ENCODE measurements at regions not wholly inside any gene's neighbourhood (a gene's known extent, or its start where the extent isn't known, plus 50 kb on each side); places are given as distances from the start of the nearest gene placed in this dataset.

- no peak overlapping the region for H3K4me2 ChIP-seq (ENCODE audit: low read length)
- RAD21 ChIA-PET (ENCODE audit: low non-redundant PET in 1 of 2, low total read pairs in 2 of 2, uncharacterized antibody in 2 of 2, unreplicated experiment in 2 of 2): no interaction called here
- no peak overlapping the region for H2AFZ ChIP-seq (ENCODE audit: low read depth, low read length, poor library complexity, severe bottlenecking)
- H3K79me2 ChIP-seq (ENCODE audit: insufficient read depth, low read length): no peaks in the 10 kb centered on the region
- ATAC-seq: no peak
- no peak overlapping the region for H3K4me3 ChIP-seq (replicated peaks in 1 of 2; ENCODE audit: low read depth in 1 of 2, low read length in 2 of 2)
- intact Hi-C loops (cut with micrococcal nuclease): no loop called here
- CTCF ChIA-PET: no interaction called here
- H3K27me3 ChIP-seq (ENCODE audit: insufficient read depth, low read length): no peaks in the 10 kb centered on the region
- no peak overlapping the region for H3K9ac ChIP-seq (ENCODE audit: low read length)
- BruUV-seq (replicated peaks): no TSS peak
- no peaks in the 10 kb centered on the region for H4K20me1 ChIP-seq (ENCODE audit: insufficient read depth)
- no peaks in the 10 kb centered on the region for H3K4me1 ChIP-seq (ENCODE audit: control insufficient read depth in 1 of 2, insufficient read depth in 2 of 2, low read length in 2 of 2)
- POLR2A ChIA-PET: no interaction called here
- no peaks in the 10 kb centered on the region for H3K9me2 ChIP-seq (ENCODE audit: insufficient read depth)
- no peak for DNase-seq (ENCODE audit: low read depth, low spot score)
- no peaks in the 10 kb centered on the region for H3K9me3 ChIP-seq (ENCODE audit: control insufficient read depth in 1 of 2, insufficient read depth in 1 of 2, low read depth in 1 of 2, low read length in 2 of 2)
- TF ChIP-seq ZBTB33 (IDR thresholded peaks at IDR 0.05; ENCODE audit: extremely low read depth, insufficient replicate concordance, low read length) (no peak), POLR2A (IDR thresholded peaks at IDR 0.05; ENCODE audit: borderline replicate concordance, extremely low read depth, insufficient read depth, insufficient read length) (no peak), RAD21 (IDR thresholded peaks at IDR 0.05; ENCODE audit: low read depth) (no peak), ZFX (IDR thresholded peaks at IDR 0.05) (no peak), SIN3A (IDR thresholded peaks at IDR 0.05; ENCODE audit: low read depth) (no peak), TCF7L2 (IDR thresholded peaks at IDR 0.05; ENCODE audit: borderline replicate concordance, extremely low read depth, insufficient read depth, insufficient read length) (no peak), CBX3 (IDR thresholded peaks at IDR 0.05; ENCODE audit: low read depth) (no peak), MAX (IDR thresholded peaks at IDR 0.05) (no peak), EZH2 (IDR thresholded peaks at IDR 0.05) (no peak), EGR1 (IDR thresholded peaks at IDR 0.05; ENCODE audit: low read depth) (no peak), CTCF (IDR thresholded peaks at IDR 0.05 in 2 of 3, conservative IDR thresholded peaks at IDR 0.05 in 1 of 3; ENCODE audit: borderline replicate concordance in 1 of 3, insufficient read depth in 1 of 3, low read depth in 2 of 3, low read length in 2 of 3) (no peak), ELF1 (IDR thresholded peaks at IDR 0.05; ENCODE audit: borderline replicate concordance, low read depth) (no peak), SP1 (IDR thresholded peaks at IDR 0.05; ENCODE audit: low read depth) (no peak), REST (IDR thresholded peaks at IDR 0.05; ENCODE audit: low read depth) (no peak), JUND (IDR thresholded peaks at IDR 0.05) (no peak), YY1 (IDR thresholded peaks at IDR 0.05; ENCODE audit: extremely low read depth, insufficient replicate concordance, low read depth, low read length) (no peak), ZNF274 (IDR thresholded peaks at IDR 0.05; ENCODE audit: low read depth, low read length) (no peak), ATF3 (IDR thresholded peaks at IDR 0.05) (no peak), POLR2AphosphoS5 (IDR thresholded peaks at IDR 0.05; ENCODE audit: low read depth, low read length) (no peak), CEBPB (IDR thresholded peaks at IDR 0.05; ENCODE audit: low read depth) (no peak)
- no peak overlapping the region for H3K27ac ChIP-seq (ENCODE audit: low read depth, low read length)
- no peaks in the 10 kb centered on the region for H3K36me3 ChIP-seq (ENCODE audit: control insufficient read depth in 1 of 2, insufficient read depth in 2 of 2, low read length in 2 of 2)
Measured at GRCh38 chr4:12929784-12930183, 554.4 kb downstream of the RAB28 start.
